ENCODE measurements at regions not wholly inside any gene's neighbourhood (a gene's known extent, or its start where the extent isn't known, plus 50 kb on each side); places are given as distances from the start of the nearest gene placed in this dataset.
"Not testable (repeated sequence)": the region's sequence is repeated elsewhere in the genome, so short reads cannot be mapped to it uniquely, and the experiment has no call there.

DNA sequence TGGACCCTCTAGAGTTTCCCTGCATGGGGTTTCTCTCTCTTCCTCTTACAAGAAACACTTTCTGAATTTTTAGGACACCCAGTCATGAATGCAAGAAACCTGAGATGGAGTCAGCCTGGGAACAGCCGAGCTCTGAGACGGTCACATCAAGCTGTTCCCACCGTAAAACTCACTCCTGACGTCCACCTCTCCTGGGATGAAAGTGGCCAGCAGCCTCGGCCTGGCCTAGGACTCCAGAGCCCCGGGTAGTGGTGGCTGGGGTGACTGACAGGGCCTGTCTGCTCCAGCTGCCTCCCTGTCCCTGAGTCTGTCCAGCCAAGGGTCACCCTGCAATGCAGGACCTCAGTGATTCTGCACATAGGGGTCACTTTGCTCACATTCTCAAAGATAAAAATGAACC lies 217.8 kb downstream of the SHOX start:
- no peak for DNase-seq (ENCODE audit: low read depth)

DNA sequence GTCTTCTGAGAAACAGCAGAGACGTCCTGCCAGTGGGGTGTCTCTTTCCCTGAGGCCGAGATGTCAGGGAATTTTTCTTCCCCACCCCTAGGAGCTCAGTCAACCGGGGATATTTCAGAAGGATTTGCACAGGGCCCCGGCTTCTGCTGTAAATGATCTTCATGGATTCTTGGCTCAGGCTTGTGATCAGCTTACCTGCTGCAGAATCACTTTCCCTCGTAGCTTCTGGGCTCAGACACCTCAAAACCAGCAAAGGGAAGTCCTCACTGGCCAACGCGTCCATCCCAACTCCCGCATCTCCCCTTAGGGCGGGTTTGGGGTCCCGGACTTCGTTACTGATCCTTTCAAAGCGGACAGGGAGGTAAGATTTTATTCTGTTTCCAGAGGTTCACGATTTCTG lies 212.7 kb downstream of the SHOX start:
- no peak for DNase-seq (ENCODE audit: low read depth)

DNA sequence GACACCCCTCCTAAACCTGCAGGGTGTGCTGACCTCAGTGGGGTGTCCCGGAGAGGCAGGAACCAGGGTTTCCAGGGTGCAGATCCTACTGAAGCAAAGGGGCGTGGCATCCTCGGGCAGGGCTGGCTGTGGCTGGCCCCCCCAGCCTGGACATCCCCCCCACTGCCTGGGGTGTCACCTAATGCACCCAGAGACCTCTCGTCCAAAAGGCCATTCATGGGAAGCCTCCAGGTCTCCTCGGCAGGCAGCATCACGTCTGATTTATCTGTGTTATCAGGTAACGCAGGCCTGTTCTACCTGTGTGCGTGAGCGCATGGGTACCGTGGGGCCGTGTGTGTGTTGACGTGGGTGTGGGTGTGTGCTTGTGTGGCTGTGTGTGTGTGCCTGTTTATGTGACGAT lies 210.0 kb downstream of the SHOX start:
- no peak for DNase-seq (ENCODE audit: low read depth)

DNA sequence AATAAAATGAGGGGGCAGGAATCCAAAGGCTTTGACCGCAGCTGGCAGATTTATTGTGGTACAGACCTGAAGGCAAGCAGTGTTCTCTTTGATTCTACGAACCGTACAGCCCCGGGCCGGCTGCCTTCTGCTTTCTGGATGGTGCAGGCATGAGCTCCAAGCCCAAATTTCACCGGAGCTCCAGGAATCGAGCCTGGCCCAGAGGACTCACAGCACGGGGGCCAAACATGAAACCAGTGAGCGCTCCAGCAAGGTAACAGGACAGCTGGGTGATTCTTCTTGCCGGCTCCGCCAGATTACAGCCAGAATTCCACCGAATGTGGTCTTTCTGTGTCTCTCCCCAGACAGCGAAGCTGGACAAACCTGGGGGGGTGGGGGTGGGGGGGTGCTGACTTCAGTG lies 208.1 kb downstream of the SHOX start:
- DNase-seq (ENCODE audit: low read depth), result not testable (repeated sequence)

DNA sequence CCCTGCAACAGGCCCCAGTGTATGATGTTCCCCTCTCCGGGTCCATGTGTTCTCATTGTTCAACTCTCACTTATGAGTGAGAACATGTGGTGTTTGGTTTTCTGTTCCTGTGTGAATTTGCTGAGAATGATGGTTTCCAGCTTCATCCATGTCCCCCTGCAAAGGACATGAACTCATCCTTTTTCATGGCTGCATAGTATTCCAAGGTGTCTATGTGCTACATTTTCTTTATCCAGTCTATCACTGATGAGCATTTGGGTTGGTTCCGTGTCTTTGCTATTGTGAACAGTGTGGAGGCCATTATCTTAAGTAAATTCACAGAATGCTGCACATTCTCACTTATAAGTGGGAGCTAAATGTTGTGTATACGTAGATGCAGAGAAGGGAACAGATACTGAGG lies 205.3 kb downstream of the SHOX start:
- not testable (repeated sequence) for DNase-seq (ENCODE audit: low read depth)

DNA sequence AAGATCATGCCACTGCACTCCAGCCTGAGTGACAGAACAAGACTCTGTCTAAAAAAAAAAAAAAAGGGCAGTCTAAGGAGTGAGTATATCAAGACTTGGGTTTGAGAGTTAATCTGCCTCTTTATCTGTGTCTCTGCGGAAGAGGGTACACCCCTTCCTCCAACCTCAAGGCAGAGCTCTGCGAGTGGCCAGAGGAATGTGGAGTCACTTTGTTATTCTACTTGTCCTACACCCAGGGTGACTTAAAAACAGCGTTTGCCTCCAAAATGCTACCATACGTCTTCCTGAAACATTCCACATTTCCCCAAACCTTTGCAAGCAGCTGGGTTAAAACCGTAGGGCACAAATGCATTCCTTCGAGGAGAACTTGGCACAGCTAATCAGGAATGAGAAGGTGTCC lies 199.9 kb downstream of the SHOX start:
- DNase-seq (ENCODE audit: low read depth), result no peak

DNA sequence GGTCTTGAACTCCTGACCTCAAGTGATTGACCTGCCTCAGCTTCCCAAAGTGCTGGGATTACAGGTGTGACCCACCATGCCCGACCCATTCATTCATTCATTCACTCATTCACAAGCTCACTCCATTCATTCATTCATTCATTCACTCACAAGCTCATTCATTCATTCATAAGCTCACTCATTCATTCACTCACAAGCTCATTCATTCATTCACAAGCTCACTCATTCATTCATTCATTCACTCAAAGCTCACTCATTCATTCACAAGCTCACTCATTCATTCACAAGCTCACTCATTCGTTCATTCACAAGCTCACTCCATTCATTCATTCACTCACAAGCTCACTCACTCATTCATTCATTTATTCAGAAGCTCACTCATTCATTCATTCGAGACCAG lies 198.6 kb downstream of the SHOX start:
- no peak for DNase-seq (ENCODE audit: low read depth)

DNA sequence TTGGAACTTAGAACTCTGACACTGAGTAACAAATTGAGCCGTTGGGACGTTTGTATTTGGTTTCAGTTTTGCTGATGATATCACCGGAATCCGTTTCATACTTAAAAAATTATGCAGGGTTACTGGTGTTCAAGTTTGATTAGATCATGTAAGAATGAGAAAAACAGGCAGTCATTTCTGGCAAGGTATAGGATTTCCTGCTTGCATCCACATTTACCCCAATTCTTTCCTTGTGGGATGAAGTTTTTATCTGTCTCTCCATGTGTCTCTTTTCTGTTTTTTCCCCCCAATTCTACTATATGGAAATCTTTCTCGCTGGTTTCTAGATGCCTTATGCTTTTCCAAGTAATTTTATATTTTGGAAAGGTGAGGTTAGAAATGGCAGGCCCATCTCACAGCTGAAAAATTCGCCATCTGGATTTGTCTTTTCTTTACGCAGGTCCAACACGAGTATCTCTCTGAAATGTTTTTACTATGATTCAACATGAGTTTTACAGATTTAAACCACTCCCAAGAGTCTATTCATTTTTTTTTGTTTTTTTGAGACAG lies 197.9 kb downstream of the SHOX start:
- no peak for DNase-seq (ENCODE audit: low read depth)

DNA sequence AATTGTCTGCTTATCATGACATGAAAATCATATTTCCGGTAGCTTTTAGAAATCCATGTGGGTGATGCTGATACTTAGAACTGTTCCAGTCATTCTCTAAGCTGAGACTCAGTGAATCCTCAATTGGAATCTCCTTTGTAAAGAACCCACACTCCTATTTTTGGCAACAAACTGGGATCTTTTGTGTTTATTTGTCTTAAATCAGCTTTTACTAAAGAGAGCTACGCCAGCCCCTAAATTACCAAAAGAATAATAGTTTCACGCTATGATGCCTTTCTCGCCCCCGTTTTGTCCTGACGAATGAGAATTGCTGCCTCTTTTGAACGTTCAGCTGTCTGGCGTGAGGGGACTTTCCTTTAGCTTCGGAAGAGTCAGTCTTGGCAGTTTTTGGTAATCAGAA lies 195.9 kb downstream of the SHOX start:
- DNase-seq (ENCODE audit: low read depth), result no peak

DNA sequence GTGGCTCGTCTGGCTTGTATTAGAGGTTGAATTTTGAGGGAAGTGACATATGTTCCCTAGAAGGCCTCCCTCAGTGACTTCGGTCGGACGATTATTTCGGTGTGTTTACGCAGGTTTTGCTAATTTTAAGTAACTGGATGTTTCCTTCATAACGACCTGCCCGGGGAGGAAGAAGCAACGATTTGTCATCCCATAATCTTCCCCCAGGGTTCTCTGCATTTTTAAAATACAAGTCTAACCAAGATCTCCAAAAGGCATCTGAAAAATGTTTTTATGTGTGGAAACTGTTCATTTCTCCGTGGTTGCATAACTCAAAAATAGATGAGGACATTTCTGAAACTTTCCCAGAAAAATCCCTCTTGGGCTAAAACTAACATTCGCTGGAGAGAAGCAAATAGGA lies 195.4 kb downstream of the SHOX start:
- no peak for DNase-seq (ENCODE audit: low read depth)

DNA sequence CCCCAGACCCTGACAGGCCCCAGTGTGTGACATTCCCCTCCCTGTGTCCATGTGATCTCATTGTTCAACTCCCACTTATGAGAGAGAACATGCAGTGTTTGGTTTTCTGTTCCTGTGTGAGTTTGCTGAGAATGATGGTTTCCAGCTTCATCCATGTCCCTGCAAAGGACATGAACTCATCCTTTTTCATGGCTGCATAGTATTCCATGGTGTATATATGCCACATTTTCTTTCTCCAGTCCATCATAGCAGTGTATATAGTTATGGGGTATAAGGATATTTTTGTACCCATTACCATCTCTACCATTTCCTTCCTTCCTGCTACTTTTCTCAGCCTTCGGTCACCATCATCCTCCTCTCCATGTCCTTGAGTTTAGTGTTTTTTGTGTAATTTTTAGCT lies 192.5 kb downstream of the SHOX start:
- DNase-seq (ENCODE audit: low read depth), result not testable (repeated sequence)

DNA sequence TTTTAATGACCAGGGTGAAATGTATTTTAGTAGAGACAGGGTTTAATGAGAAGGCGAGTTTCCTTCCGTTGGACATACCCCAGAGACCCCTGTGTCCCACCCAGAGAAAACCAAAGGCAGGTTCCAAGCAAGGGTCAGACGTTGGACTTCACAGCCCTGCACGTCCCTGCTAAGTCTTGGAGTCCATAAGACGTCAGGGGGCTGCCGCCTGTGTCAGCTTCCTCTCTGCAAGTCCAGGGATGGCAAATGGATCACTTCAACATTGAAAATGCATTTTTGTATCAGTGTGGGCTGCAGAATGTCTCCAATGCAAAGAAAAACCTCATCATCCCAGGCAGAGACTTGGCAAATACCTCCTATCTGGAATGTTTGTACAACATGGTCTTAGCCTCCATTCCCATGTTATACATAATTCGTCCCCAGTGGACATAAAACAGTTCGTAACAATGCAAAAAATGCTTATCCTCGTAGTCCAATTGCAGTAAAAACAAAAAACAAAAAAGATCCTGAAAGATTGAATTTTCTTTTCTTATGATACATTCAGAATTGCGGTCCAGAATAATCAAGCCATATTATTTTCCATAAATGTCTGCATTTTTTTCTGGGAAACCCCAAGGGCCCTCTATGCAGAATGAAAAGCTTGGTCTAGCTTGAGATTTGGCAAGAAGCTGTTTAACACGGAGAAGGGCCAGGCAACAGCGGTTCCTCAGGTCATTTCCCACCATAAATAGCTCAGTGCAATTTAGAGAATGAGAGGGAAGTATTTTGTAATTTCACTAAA lies 190.9 kb downstream of the SHOX start:
- DNase-seq (ENCODE audit: low read depth), result no peak

DNA sequence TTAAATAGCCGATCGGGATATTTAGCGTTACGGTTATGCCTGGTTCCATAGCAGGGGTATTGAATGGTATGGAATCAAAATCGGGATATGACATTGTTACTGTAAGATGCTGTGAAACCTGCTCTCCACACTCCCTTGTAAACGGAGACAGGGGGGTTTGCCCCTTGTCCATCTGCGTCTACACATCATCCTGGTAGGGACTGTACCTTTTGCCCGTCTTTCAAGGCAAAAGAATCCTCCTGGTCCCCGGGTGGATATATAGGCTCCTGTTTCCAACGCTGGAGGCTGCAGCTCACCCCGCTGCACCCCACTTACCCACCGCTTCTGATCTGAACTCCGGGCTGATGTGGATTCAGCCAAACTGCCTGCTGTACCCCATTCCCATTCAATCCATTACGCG lies 189.1 kb downstream of the SHOX start:
- no peak for DNase-seq (ENCODE audit: low read depth)

DNA sequence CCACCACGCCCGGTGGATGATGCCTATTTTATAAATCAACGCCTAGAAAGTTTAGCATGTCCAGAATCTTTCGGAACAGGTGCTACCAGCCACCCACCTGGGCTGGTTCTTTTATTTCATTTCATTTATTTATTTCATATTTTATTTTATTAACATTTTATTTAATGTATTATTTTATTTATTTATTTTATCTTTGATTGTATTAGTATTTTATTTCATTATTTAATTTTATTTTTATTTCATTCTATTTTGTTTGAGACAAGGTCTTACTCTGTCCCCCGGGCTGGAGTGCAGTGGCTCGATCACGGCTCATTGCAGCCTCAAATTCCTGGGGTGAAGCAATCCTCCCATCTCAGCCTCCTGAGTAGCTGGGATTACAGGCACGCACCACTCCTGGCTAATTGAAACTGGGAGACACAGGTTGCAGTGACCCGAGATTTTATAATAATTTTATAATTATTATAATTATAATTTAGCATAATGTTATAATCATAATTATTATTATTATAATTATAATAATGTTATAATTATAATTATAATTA lies 187.2 kb downstream of the SHOX start:
- DNase-seq (ENCODE audit: low read depth), result no peak

DNA sequence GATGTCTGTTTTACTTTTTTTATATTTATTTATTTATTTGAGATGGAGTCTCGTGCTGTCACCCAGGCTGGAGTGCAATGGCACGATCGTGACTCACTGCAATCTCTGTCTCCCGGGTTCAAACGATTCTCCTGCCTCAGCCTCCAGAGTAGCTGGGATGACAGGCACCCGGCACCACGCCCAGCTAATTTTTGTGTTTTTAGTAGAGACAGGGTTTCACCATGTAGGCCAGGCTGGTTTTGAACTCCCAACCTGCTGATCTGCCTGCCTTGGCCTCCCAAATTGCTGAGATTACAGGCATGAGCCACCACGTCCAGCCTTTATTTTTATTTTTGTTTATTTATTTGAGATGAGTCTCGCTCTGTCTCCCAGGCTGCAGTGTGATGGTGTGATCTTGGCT lies 186.6 kb downstream of the SHOX start:
- DNase-seq (ENCODE audit: low read depth), result not testable (repeated sequence)

DNA sequence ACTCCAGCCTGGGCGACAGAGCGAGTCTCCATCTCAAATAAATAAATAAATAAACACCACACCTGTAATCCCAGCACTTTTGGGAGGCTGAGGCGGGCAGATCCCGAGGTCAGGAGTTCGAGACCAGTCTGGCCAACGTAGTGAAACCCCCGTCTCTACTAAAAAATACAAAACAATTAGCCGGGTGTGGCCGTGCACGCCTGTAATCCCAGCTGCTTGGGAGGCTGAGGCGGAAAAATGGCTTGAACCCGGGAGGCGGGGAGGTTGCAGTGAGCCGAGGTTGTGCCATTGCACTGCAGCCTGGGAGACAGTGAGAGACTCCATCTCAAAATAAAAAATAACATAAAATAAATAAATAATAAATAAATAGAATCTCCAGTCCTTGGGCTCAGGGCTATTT lies 185.8 kb downstream of the SHOX start:
- DNase-seq (ENCODE audit: low read depth), result no peak

DNA sequence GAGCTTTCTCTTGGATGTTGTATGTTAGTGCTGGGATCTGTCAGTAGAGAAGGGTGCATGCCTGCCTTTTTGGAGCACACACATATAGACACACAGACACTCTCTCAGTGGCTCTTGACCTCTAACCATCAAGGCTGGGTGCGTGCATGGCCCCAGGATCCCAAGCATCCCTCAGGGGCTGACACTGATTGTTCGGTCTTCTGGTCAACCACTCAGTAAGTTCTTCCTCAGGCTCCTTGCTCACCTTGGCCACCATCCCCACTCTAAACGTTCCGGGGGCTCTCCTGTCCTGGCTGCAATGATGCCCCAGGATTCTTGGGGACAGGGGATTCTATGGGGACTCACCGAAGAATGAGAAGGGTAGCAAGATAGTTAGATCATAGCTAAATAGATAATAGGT lies 179.6 kb downstream of the SHOX start:
- DNase-seq (ENCODE audit: low read depth), result no peak

DNA sequence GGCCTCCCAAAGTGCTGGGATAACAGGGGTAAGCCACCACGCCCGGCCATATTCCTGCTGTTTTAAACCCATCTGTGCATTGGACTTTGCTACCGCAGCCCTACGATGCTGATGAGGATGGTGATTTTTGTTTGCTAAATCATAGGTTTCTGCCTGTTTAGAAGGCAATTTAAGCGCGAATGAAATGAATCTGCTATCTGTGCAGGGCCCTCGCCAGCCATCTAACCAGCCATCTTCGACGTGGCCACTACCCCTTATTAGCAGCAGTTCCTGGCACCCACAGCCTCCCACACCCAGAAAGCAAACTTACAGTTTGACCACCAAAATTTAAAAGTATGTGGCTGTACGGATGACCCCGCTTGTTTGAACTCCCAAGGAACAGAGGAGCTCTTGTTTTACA lies 178.5 kb downstream of the SHOX start:
- DNase-seq (ENCODE audit: low read depth), result no peak

DNA sequence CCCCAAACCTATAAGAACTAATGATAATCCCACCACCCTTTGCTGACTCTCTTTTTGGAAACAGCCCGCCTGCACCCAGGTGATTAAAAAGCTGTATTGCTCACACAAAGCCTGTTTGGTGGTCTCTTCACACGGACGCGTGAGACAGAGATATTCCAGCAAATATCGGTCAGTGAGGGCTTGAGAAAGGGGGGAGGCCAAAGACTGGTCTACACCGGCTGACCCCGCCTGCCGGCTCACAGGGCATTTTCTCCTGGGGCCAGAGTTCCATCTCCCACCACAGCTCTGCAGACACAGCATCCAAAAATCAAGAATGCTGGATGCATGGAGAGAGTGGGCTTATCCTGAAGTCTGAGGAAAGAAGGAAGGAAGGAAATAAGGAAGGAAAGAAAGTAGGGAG lies 176.0 kb downstream of the SHOX start:
- no peak for DNase-seq (ENCODE audit: low read depth)

DNA sequence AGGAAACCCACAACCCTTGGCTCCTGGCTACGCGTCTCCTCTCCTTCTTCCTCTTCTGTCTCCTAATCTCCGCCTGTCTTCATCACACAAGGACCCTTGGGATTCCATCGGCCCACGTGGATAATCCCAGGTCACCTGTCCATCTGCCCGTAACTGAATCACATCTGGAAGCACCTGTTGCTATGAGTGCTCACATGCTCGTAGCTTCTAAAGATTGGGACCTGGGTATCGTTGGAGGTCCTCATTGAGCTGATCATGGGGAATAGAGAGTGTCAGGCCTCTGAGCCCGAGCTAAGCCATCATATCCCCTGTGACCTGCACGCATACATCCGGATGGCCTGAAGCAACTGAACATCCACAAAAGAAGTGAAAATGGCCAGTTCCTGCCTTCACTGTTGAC lies 175.4 kb downstream of the SHOX start:
- DNase-seq (ENCODE audit: low read depth), result no peak

DNA sequence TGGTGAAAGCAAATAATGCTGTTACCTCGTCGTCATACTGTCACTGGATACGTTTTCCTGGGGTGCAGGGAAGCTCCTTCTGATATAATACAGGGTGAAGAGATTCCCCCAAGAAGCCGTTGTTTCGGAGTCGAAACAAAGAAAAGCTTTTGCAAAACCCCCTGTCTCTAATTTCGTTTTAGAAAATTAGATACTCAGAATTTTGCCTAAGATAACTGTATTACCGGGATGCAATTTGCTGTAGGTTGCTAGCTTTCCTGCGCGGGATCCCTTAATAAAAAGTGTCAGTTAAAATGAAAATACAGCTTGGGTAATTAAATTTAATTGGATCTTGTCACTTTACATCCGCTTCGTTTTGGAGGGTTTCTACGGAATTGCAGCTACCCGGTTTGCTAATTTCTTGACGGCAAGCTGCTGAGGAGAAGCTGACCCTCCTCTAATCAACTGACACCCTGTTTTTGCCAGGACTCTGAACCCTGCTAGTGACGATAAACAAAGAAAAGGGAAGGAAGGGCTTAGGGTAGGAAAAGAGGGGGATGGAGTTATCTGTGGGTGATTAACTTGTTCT lies 174.6 kb downstream of the SHOX start:
- DNase-seq (ENCODE audit: low read depth), result no peak

DNA sequence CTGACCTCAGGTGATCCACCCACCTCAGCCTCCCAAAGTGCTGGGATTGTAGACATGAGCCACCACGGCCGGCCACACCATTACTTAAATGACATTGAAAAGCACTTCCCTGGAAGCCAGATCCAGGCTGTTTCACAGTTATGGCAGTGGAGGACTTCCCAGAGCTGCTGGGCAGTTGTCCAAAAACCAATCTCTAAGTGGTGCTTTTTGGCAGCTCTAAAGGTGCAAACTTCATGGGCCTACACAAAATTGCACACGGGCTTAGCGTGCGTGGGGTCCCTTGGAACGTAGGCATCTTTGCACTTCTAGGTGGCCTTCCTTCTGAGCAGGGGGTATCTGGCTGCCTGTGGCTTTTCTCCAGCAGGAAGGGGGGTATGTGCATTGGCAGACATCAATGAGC lies 172.3 kb downstream of the SHOX start:
- no peak for DNase-seq (ENCODE audit: low read depth)

DNA sequence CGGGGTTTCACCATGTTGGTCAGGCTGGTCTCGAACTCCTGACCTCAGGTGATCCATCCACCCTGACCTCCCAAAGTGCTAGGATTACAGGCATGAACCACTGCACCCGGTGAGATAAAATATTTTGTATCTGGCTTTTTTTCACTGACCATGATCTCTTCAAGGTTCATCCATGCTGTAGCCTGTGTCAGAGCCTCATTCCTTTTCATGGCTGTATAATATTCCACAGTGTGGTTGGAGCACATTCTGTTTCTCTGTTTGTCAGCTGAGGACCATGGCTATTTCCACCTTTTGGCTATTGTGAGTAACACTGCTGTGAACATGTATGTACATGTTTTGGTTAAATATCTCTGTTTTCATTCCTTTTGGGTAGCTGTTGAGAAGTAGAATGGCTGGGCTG lies 169.2 kb downstream of the SHOX start:
- DNase-seq (ENCODE audit: low read depth), result no peak

DNA sequence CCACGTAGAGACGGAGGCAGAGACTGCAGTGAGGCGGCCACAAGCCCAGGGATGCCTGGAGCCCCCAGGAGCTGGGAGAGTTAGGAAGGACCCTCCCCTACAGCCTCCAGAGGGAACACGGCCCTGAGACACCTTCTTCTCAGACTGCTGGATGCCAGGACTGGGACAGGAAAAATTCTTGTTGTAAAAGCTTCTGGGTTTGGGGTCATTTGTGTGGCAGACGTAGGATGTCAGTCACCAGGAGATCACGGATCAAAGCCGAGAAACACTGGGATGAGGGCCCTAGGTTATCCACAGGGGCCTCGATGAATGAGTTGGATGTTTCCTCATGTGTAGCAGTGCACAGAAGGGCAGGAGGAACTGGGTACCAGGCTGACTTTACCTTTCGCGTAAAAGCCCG lies 163.7 kb downstream of the SHOX start:
- no peak for DNase-seq (ENCODE audit: low read depth)

All from activated T-cell treated with anti-CD3 and anti-CD28 coated beads for 48 hours (primary cell).